CD4-positive, CD25-positive, alpha-beta regulatory T cell (primary cell): ENCODE measurements at regions not wholly inside any gene's neighbourhood (a gene's known extent, or its start where the extent isn't known, plus 50 kb on each side); places are given as distances from the start of the nearest gene placed in this dataset.

Experiments
- ATAC-seq, 2 donors: fragments of 150-1000 bp; cut with Tn5 transposase; one replicate each; pipeline ENCODE4 v1.10.0; 2021; ENCODE audit warnings: low read depth in 2 of 2, moderate number of reproducible peaks in 2 of 2, moderate library complexity in 1 of 2
- DNase-seq, 3 donors: peaks; one replicate each; pipeline versions ENCODE4 v3.0.0 to v3.0.0-alpha.2; 2012 to 2022; ENCODE audit warnings: mixed read lengths in 1 of 3
- H3K27ac ChIP-seq: one replicate; pipeline ENCODE4 v1.7.0; 2013; ENCODE audit warnings: mild to moderate bottlenecking, low read length; ENCODE audit not compliant: insufficient read depth, poor library complexity, severe bottlenecking
- H3K27me3 ChIP-seq: one replicate; pipeline ENCODE4 v1.7.0; 2013; ENCODE audit warnings: low read length; ENCODE audit not compliant: control insufficient read depth, insufficient read depth
- H3K36me3 ChIP-seq: one replicate; pipeline ENCODE4 v1.7.0; 2013; ENCODE audit warnings: mild to moderate bottlenecking, low read length, moderate library complexity; ENCODE audit not compliant: control insufficient read depth, insufficient read depth
- H3K4me1 ChIP-seq: 2 replicates; pipeline ENCODE4 v1.7.0; 2013; ENCODE audit warnings: mild to moderate bottlenecking, low read length; ENCODE audit not compliant: insufficient read depth, control insufficient read depth, poor library complexity, severe bottlenecking
- H3K4me3 ChIP-seq: one replicate; pipeline ENCODE4 v1.7.0; 2013; ENCODE audit warnings: low read depth, mild to moderate bottlenecking, low read length, moderate library complexity
- H3K9me3 ChIP-seq, 2 experiments: 1 replicate in 1 of 2; 2 replicates in 1 of 2; pipeline ENCODE4 v1.7.0; 2013; ENCODE audit warnings: low read length in 2 of 2, mild to moderate bottlenecking in 1 of 2, moderate library complexity in 1 of 2; ENCODE audit not compliant: control insufficient read depth in 2 of 2
- H3K27ac Mint-ChIP-seq, 3 donors: one replicate each; pipeline ENCODE4 v1.8.0; 2020 to 2022; ENCODE audit warnings: mild to moderate bottlenecking in 3 of 3, mixed read lengths in 3 of 3, moderate library complexity in 2 of 3
- H3K27me3 Mint-ChIP-seq: one replicate; pipeline ENCODE4 v1.8.0; 2022; ENCODE audit warnings: mild to moderate bottlenecking, mixed read lengths
- H3K36me3 Mint-ChIP-seq: one replicate; pipeline ENCODE4 v1.8.0; 2020; ENCODE audit warnings: mixed read lengths
- H3K4me1 Mint-ChIP-seq, 4 donors: one replicate each; pipeline ENCODE4 v1.8.0; 2020 to 2022; ENCODE audit warnings: mixed read lengths in 4 of 4, mild to moderate bottlenecking in 1 of 4
- H3K4me3 Mint-ChIP-seq, 4 donors: one replicate each; pipeline ENCODE4 v1.8.0; 2020 to 2022; ENCODE audit warnings: mild to moderate bottlenecking in 4 of 4, mixed read lengths in 4 of 4, moderate library complexity in 3 of 4
- H3K9me3 Mint-ChIP-seq, 7 donors: one replicate each; pipeline ENCODE4 v1.8.0; 2020 to 2022; ENCODE audit warnings: mixed read lengths in 7 of 7, mild to moderate bottlenecking in 3 of 7, moderate library complexity in 2 of 7

DNA sequence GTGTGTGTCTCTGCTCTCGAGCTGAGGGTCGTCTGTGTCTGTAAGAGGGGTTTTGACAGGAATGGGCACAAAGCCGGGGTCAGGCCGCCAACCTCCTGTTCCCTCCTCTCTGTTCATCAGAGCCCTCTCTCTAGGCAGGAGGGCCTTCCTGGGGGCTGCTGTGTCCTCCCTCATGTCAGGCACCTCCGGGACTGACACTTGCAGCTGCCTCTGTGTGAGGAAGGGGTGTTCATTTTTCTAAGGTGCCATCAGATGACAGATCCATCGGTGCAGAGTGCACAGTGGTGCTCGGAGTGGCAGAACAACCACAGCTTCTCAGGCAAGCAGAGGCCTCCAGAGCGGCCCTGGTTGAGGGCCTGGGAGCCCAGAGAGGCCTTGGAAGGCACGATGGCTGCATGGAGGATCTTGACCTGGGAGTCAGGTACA is 265.4 kb upstream of the B3GAT1 start:
- ATAC-seq (no peak), DNase-seq (no peak)
- H3K36me3 ChIP-seq: no peaks in the 10 kb centered on the region
- H3K9me3 Mint-ChIP-seq: no peaks in the 10 kb centered on the region
- peaks cover 1% of the 10 kb centered on the region for H3K27me3 ChIP-seq
- no peak overlapping the region for H3K4me3 Mint-ChIP-seq
- no peak overlapping the region for H3K27ac Mint-ChIP-seq
- H3K27ac ChIP-seq: no peak overlapping the region
- no peaks in the 10 kb centered on the region for H3K4me1 ChIP-seq
- no peaks in the 10 kb centered on the region for H3K9me3 ChIP-seq
- H3K4me1 Mint-ChIP-seq: no peaks in the 10 kb centered on the region
- no peak overlapping the region for H3K4me3 ChIP-seq
- no peaks in the 10 kb centered on the region for H3K36me3 Mint-ChIP-seq
- peaks cover 5% of the 10 kb centered on the region for H3K27me3 Mint-ChIP-seq

DNA sequence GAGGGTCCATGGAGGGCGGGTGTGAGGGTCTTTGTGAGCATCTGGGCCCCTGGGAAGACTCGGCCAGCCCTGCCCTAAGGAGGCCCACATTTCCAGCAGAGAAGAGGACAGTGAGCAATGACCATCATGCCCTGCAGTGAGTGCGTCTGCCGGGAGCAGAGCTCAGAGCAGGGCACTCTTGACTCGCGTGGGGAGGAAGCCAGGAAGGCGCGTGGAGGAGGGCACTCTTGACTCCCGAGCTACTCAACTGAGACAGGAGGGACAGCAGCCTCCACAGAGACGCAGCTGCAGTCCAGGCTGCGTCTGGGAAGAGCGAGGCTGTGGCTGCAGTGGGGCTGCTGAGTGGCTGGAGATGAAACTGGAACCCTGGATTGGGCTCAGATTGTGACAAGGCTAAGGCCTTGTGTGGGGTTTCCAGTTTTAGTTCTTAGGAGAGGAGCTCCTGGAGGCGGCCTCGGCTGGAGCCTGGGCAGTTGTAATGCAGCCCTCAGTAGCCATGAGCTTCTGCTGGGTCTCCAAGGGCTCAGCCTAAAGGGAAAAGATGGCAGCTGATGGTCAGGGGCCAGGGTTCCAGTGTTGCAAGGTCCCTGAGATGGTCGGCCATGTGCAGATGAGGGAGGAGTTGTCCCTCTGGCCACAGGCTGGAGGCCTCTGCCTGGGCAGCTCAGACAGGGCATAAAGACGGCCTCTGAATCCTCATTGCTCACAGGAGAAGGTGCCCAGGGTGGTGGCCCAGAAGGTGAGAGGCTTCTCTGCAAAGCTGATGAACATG is 264.7 kb upstream of the B3GAT1 start:
- ATAC-seq (no peak), DNase-seq (no peak)
- Histone ChIP-seq H3K4me1 (no peaks in the 10 kb centered on the region), H3K27me3 (peaks cover 1% of the 10 kb centered on the region), H3K27ac (no peak overlapping the region), H3K4me3 (no peak overlapping the region), H3K9me3 (no peaks in the 10 kb centered on the region), H3K36me3 (no peaks in the 10 kb centered on the region)
- H3K4me3 Mint-ChIP-seq: peak overlapping the region in 1 of 4 donors; percentile 64
- peaks cover 5% of the 10 kb centered on the region for H3K27me3 Mint-ChIP-seq
- no peaks in the 10 kb centered on the region for H3K36me3 Mint-ChIP-seq
- H3K9me3 Mint-ChIP-seq: no peaks in the 10 kb centered on the region
- no peak overlapping the region for H3K27ac Mint-ChIP-seq
- H3K4me1 Mint-ChIP-seq: no peaks in the 10 kb centered on the region

DNA sequence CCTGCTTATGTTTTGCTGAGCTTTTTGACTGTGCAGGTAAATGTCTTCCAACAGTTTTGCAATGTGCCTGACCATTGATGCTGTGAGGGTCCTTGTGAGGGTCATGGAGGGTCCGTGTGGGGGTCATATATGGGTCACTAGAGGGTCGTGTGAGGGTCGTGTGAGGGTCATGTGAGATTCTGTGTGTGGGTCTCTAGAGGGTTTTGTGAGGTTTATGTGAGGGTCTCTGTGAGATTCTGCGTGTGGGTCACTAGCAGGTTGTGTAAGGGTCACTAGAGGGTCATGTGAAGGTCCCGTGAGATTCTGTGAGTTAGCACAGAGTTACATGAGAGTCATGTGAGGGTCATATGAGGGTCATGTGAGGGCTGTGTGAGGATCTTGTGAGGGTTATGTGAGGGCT is 263.9 kb upstream of the B3GAT1 start:
- Mint-ChIP-seq H3K9me3 (no peaks in the 10 kb centered on the region), H3K4me3 (no peak overlapping the region), H3K27ac (no peak overlapping the region), H3K36me3 (no peaks in the 10 kb centered on the region), H3K27me3 (peaks cover 5% of the 10 kb centered on the region), H3K4me1 (no peaks in the 10 kb centered on the region)
- Histone ChIP-seq H3K36me3 (no peaks in the 10 kb centered on the region), H3K9me3 (no peaks in the 10 kb centered on the region), H3K27me3 (peaks cover 1% of the 10 kb centered on the region), H3K4me1 (no peaks in the 10 kb centered on the region), H3K27ac (no peak overlapping the region), H3K4me3 (no peak overlapping the region)
- no peak for ATAC-seq
- no peak for DNase-seq

DNA sequence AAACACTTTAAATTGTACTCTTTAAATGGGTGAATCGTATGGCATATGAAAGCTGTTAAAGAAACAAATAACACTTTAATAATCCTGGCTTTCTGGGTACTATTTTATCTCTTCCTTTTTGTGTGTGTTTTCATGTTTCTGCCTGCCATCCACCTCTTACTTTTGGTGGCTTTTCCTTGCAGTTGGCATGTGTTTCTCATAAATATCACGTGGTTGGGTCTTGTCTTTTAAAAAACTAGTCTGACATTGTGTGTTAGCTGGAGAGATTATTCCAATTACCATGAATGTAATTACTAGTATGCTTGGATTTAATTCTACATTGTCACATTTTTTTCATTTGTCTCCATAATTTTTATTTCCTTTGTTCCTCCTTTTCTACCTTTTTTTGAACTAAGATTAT is 262.9 kb upstream of the B3GAT1 start:
- H3K36me3 ChIP-seq: no peaks in the 10 kb centered on the region
- DNase-seq (no peak), ATAC-seq (no peak)
- Mint-ChIP-seq H3K27ac (no peak overlapping the region), H3K36me3 (no peaks in the 10 kb centered on the region), H3K4me1 (no peaks in the 10 kb centered on the region), H3K4me3 (no peak overlapping the region), H3K27me3 (peaks cover 5% of the 10 kb centered on the region), H3K9me3 (no peaks in the 10 kb centered on the region)
- no peak overlapping the region for H3K4me3 ChIP-seq
- H3K9me3 ChIP-seq: no peaks in the 10 kb centered on the region
- peaks cover 1% of the 10 kb centered on the region for H3K27me3 ChIP-seq
- H3K4me1 ChIP-seq: no peaks in the 10 kb centered on the region
- H3K27ac ChIP-seq: no peak overlapping the region

DNA sequence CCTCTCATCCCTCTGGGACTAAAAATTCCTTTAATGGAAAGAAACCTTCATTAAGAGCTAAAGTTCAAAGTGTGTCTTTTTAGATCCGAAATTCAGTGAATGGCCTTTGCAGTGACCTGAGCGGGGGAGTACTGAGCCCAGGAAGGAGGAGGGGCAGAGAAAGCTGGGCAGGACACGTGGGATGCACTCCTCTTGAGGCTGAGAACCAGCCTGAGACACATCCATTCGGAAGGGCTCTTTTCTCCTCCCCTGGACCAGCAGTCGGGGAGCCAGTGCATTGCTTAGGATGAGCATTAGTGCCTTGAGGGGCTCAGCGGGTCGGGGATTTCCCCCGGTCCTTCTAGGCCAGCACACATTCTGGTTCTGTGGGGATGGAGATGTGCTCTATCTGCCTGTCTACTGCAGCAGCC is 258.9 kb upstream of the B3GAT1 start:
- peaks cover 1% of the 10 kb centered on the region for H3K27me3 ChIP-seq
- Mint-ChIP-seq H3K27ac (no peak overlapping the region), H3K4me3 (no peak overlapping the region), H3K4me1 (no peaks in the 10 kb centered on the region), H3K9me3 (no peaks in the 10 kb centered on the region), H3K36me3 (no peaks in the 10 kb centered on the region), H3K27me3 (peaks cover 4% of the 10 kb centered on the region)
- ATAC-seq (no peak), DNase-seq (no peak)
- no peaks in the 10 kb centered on the region for H3K4me1 ChIP-seq
- no peak overlapping the region for H3K4me3 ChIP-seq
- H3K36me3 ChIP-seq: no peaks in the 10 kb centered on the region
- H3K27ac ChIP-seq: no peak overlapping the region
- no peaks in the 10 kb centered on the region for H3K9me3 ChIP-seq

DNA sequence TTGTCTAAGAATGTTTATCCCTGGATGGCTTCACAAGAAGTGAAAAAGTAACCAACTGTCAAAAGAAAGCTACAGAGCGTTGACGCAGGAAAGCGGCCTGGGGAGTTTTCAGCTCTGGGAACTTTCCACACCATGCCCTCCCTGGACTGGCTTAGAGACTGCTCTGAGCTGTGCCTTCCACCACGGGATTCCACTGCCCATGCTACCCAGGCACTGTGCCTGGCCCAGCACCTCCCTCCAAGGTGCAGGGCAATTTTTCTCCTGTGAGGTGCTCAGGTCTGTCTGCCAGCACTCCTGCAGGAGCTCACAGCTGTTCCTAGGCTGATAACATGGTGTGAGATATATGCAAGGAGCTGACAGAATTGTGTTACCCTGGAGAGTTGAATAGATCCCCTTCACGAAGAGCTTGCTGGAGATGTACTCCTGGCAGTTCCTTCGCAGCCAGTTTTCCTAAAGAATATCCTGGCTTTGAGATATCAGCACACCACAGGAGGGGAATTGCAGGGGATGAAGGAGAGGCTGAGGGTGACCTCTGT is 258.3 kb upstream of the B3GAT1 start:
- Mint-ChIP-seq H3K27me3 (peaks cover 4% of the 10 kb centered on the region), H3K36me3 (no peaks in the 10 kb centered on the region), H3K9me3 (peaks cover 0 to 2% (median 0%) of the 10 kb centered on the region in 7 donors), H3K4me3 (no peak overlapping the region), H3K4me1 (no peaks in the 10 kb centered on the region), H3K27ac (no peak overlapping the region)
- ATAC-seq: no peak
- no peak for DNase-seq
- Histone ChIP-seq H3K4me1 (no peaks in the 10 kb centered on the region), H3K4me3 (no peak overlapping the region), H3K27me3 (peaks cover 1% of the 10 kb centered on the region), H3K36me3 (no peaks in the 10 kb centered on the region), H3K9me3 (no peaks in the 10 kb centered on the region), H3K27ac (no peak overlapping the region)

DNA sequence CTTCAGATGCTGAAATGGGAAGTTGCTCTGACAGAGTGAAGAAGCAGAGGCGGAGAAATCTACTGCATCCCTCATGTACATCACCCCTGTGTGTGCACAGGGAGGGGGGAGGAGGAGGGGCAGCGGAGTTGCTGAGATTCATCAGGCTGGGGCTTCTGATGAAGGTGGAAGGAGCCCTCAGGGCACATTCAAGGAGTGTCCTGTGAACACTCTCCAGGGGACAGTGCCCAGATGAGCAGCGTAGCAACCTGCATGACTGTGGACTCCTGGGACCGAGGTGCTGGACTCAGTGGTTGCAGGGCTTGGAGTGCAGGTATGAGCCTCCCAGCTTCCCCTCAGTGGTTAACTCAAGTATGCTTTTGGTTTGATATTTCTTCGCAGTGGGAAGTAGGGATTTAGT is 257.8 kb upstream of the B3GAT1 start:
- H3K4me1 Mint-ChIP-seq: no peaks in the 10 kb centered on the region
- DNase-seq: no peak
- no peaks in the 10 kb centered on the region for H3K36me3 ChIP-seq
- H3K4me3 ChIP-seq: no peak overlapping the region
- no peaks in the 10 kb centered on the region for H3K4me1 ChIP-seq
- no peaks in the 10 kb centered on the region for H3K36me3 Mint-ChIP-seq
- H3K27me3 Mint-ChIP-seq: peaks cover 4% of the 10 kb centered on the region
- H3K9me3 ChIP-seq: no peaks in the 10 kb centered on the region
- peaks cover 0 to 2% (median 0%) of the 10 kb centered on the region in 7 donors for H3K9me3 Mint-ChIP-seq
- ATAC-seq: no peak
- no peak overlapping the region for H3K27ac Mint-ChIP-seq
- H3K27ac ChIP-seq: no peak overlapping the region
- no peak overlapping the region for H3K4me3 Mint-ChIP-seq
- H3K27me3 ChIP-seq: peaks cover 1% of the 10 kb centered on the region

DNA sequence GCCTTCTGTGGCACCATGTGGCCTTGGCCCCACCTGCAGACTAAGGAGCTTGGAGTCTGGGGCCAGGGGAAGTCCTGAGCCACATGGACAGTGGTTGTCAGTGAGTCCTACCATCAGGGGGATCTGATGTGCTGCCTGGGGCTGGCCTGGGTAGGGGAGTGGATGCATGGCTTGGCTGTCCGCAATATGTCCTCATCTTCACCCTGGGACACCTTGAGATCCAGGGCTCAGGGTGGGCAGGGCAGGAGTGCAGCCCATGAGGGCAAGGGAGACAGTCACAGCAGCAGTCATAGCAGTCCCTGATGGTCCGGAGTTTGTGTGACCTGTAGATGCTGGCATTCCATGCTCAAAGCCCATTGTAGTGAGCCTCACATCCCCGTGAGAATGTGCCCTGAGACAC is 256.8 kb upstream of the B3GAT1 start:
- Histone ChIP-seq H3K36me3 (no peaks in the 10 kb centered on the region), H3K27me3 (no peaks in the 10 kb centered on the region), H3K4me1 (no peaks in the 10 kb centered on the region), H3K9me3 (no peaks in the 10 kb centered on the region), H3K4me3 (no peak overlapping the region), H3K27ac (no peak overlapping the region)
- DNase-seq (no peak), ATAC-seq (no peak)
- Mint-ChIP-seq H3K4me1 (no peaks in the 10 kb centered on the region), H3K9me3 (peaks cover 0 to 2% (median 0%) of the 10 kb centered on the region in 7 donors), H3K36me3 (no peaks in the 10 kb centered on the region), H3K27ac (no peak overlapping the region), H3K4me3 (no peak overlapping the region), H3K27me3 (peaks cover 4% of the 10 kb centered on the region)
